Breast epithelium (tissue), 4 donors: ENCODE measurements at regions not wholly inside any gene's neighbourhood (a gene's known extent, or its start where the extent isn't known, plus 50 kb on each side); places are given as distances from the start of the nearest gene placed in this dataset.

Source experiments
- DNase-seq, 2 donors: peaks; one replicate each; pipeline ENCODE4 v3.0.0-alpha.2; 2019; ENCODE audit warnings: low spot score in 2 of 2
- H3K27ac ChIP-seq, 2 donors: fragments of 200-600 bp; sonication (generic) in 1 of 2; one replicate each; pipeline ENCODE4 v1.5.1; 2016 to 2019; ENCODE audit warnings: mild to moderate bottlenecking in 1 of 2
- H3K27me3 ChIP-seq, 2 donors: fragments of 200-600 bp; sonication (generic) in 1 of 2; one replicate each; pipeline versions ENCODE4 v1.5.1 to v1.6.0; 2017 to 2019; ENCODE audit warnings: control low read depth in 1 of 2, mild to moderate bottlenecking in 1 of 2
- H3K36me3 ChIP-seq: fragments of 200-600 bp; one replicate; pipeline ENCODE4 v1.5.1; 2019
- H3K4me1 ChIP-seq, 2 donors: fragments of 200-600 bp; sonication (generic); one replicate each; pipeline ENCODE4 v1.5.1; 2016 to 2019; ENCODE audit warnings: control low read depth in 1 of 2
- H3K4me3 ChIP-seq, 3 donors: fragments of 200-600 bp; sonication (generic); 1 replicate in 2 of 3; 2 replicates in 1 of 3; pipeline ENCODE4 v1.5.1; 2016 to 2019; ENCODE audit warnings: mild to moderate bottlenecking in 3 of 3, moderate library complexity in 2 of 3
- H3K9me3 ChIP-seq, 2 donors: fragments of 200-600 bp; sonication (generic) in 1 of 2; one replicate each; pipeline ENCODE4 v1.5.1; 2016 to 2019; ENCODE audit warnings: control low read depth in 1 of 2
- CTCF ChIP-seq, 3 donors: fragments of 450-650 bp; IDR thresholded peaks; one replicate each; pipeline ENCODE4 v1.5.1; 2016 to 2017; ENCODE audit warnings: antibody characterized with exemption in 3 of 3, mild to moderate bottlenecking in 3 of 3, moderate library complexity in 3 of 3
- POLR2A ChIP-seq: fragments of 450-650 bp; IDR thresholded peaks from one replicate; pipeline ENCODE4 v1.6.1; 2016; ENCODE audit warnings: antibody characterized with exemption, mild to moderate bottlenecking, moderate library complexity
- POLR2AphosphoS5 ChIP-seq, 3 donors: sonication (generic); formaldehyde crosslinking; IDR thresholded peaks; one replicate each; pipeline ENCODE4 v1.6.1; 2017; ENCODE audit warnings: antibody characterized with exemption in 3 of 3
- intact Hi-C: fragments of 100-400 bp; cut with DNase I; formaldehyde crosslinking; loops from one replicate; pipeline ENCODE4 v1.15.1; 2023; ENCODE audit warnings: low total_unique reads

GRCh38 chr11:23138761-23139160 lies 278.5 kb upstream of the CCDC179 start:
- Histone ChIP-seq H3K4me3 (no peak overlapping the region), H3K4me1 (no peaks in the 10 kb centered on the region), H3K9me3 (no peaks in the 10 kb centered on the region), H3K27ac (no peak overlapping the region), H3K36me3 (no peaks in the 10 kb centered on the region), H3K27me3 (no peaks in the 10 kb centered on the region)
- no peak for DNase-seq
- intact Hi-C loops: no loop called here
- no peak for TF ChIP-seq POLR2AphosphoS5 (IDR thresholded peaks at IDR 0.05)

- no peaks in the 10 kb centered on the region for H3K36me3 ChIP-seq
- DNase-seq: no peak
- intact Hi-C loops: no loop called here
- no peaks in the 10 kb centered on the region for H3K4me1 ChIP-seq
- TF ChIP-seq CTCF (IDR thresholded peaks at IDR 0.05) (no peak), POLR2AphosphoS5 (IDR thresholded peaks at IDR 0.05) (no peak), POLR2A (no peak)
- no peaks in the 10 kb centered on the region for H3K27me3 ChIP-seq
- no peak overlapping the region for H3K27ac ChIP-seq
- H3K9me3 ChIP-seq: no peaks in the 10 kb centered on the region
- no peak overlapping the region for H3K4me3 ChIP-seq
Observed at GRCh38 chr11:23143022-23143421, 282.7 kb upstream of the CCDC179 start.

- Histone ChIP-seq H3K4me3 (no peak overlapping the region), H3K4me1 (no peaks in the 10 kb centered on the region), H3K9me3 (no peaks in the 10 kb centered on the region), H3K27me3 (no peaks in the 10 kb centered on the region), H3K27ac (no peak overlapping the region), H3K36me3 (peaks cover 6% of the 10 kb centered on the region)
- no peak for DNase-seq
- intact Hi-C loops: no loop called here
- no peak for TF ChIP-seq POLR2AphosphoS5 (IDR thresholded peaks at IDR 0.05)
- TF ChIP-seq CTCF (IDR thresholded peaks at IDR 0.05): no peak
- no peak for TF ChIP-seq POLR2A
Observed at GRCh38 chr11:23151819-23152218, 291.5 kb upstream of the CCDC179 start.

- intact Hi-C loops: no loop called here
- no peak overlapping the region for H3K4me3 ChIP-seq
- no peaks in the 10 kb centered on the region for H3K4me1 ChIP-seq
- no peak overlapping the region for H3K27ac ChIP-seq
- TF ChIP-seq POLR2A (no peak), POLR2AphosphoS5 (IDR thresholded peaks at IDR 0.05) (no peak), CTCF (IDR thresholded peaks at IDR 0.05) (no peak)
- no peaks in the 10 kb centered on the region for H3K9me3 ChIP-seq
- DNase-seq: no peak
- peaks cover 6% of the 10 kb centered on the region for H3K36me3 ChIP-seq
- no peaks in the 10 kb centered on the region for H3K27me3 ChIP-seq
Observed at GRCh38 chr11:23155503-23155902, 295.2 kb upstream of the CCDC179 start.

- no peaks in the 10 kb centered on the region for H3K4me1 ChIP-seq
Observed at GRCh38 chr11:23164022-23164421, 303.7 kb upstream of the CCDC179 start.

More at GRCh38 chr11:23164022-23164421, 303.7 kb upstream of the CCDC179 start:
- no peak for TF ChIP-seq CTCF (IDR thresholded peaks at IDR 0.05)
- no peak for TF ChIP-seq POLR2A
- no peak for TF ChIP-seq POLR2AphosphoS5 (IDR thresholded peaks at IDR 0.05)
- DNase-seq: no peak
- Histone ChIP-seq H3K36me3 (no peaks in the 10 kb centered on the region), H3K4me3 (no peak overlapping the region), H3K9me3 (no peaks in the 10 kb centered on the region), H3K27ac (no peak overlapping the region), H3K27me3 (no peaks in the 10 kb centered on the region)
- intact Hi-C loops: no loop called here
